ENCODE measurements at regions not wholly inside any gene's neighbourhood (a gene's known extent, or its start where the extent isn't known, plus 50 kb on each side); places are given as distances from the start of the nearest gene placed in this dataset.

DNA sequence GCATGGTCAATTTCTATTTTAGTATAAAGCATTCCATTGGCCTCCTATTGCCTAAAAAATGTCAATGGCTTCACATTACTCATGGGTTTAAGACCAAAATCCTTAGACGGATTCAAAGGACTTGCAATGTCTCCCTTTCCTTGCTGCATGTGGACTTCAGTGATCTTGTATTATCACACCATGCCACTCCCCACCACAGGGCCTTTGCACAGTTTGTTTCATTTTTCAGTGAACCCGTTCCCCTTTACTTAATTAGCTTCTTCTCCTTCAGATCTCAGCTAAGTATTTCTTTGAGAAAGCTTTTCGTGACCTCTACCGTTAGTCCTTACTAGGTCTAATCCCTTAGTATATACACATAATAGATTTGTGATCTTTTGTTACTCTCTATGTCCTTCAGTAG is 269.7 kb downstream of the FAM76B start:
- H4K20me1 ChIP-seq (ENCODE audit: insufficient read depth, poor library complexity, severe bottlenecking) = no peaks in the 10 kb centered on the region
- no peak overlapping the region for H3K27ac ChIP-seq
- no peak for TF ChIP-seq EZH2phosphoT487 (IDR thresholded peaks at IDR 0.05; ENCODE audit: low read depth, severe bottlenecking, unreplicated experiment)
- no peak for TF ChIP-seq EZH2 (IDR thresholded peaks at IDR 0.05; ENCODE audit: borderline replicate concordance)
- TF ChIP-seq, protein P1, sequence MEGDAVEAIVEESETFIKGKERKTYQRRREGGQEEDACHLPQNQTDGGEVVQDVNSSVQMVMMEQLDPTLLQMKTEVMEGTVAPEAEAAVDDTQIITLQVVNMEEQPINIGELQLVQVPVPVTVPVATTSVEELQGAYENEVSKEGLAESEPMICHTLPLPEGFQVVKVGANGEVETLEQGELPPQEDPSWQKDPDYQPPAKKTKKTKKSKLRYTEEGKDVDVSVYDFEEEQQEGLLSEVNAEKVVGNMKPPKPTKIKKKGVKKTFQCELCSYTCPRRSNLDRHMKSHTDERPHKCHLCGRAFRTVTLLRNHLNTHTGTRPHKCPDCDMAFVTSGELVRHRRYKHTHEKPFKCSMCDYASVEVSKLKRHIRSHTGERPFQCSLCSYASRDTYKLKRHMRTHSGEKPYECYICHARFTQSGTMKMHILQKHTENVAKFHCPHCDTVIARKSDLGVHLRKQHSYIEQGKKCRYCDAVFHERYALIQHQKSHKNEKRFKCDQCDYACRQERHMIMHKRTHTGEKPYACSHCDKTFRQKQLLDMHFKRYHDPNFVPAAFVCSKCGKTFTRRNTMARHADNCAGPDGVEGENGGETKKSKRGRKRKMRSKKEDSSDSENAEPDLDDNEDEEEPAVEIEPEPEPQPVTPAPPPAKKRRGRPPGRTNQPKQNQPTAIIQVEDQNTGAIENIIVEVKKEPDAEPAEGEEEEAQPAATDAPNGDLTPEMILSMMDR (IDR thresholded peaks at IDR 0.05; ENCODE audit: poor library complexity) = no peak
- peaks cover 12% of the 10 kb centered on the region for H3K4me1 ChIP-seq (ENCODE audit: insufficient read depth)
- no peak overlapping the region for H3K4me3 ChIP-seq
- H2AFZ ChIP-seq = no peak overlapping the region
- no peaks in the 10 kb centered on the region for H3K9me3 ChIP-seq (ENCODE audit: low read depth)
- no peaks in the 10 kb centered on the region for H3K9me2 ChIP-seq (replicated peaks; ENCODE audit: insufficient read depth)
- 97% methylated on average over 4 of the region's 4 CpGs for WGBS (ENCODE audit: low lambda C conversion rate, missing lambda C conversion rate)
- no peaks in the 10 kb centered on the region for H3K36me3 ChIP-seq (replicated peaks; ENCODE audit: insufficient read depth, low read depth)
- no peak overlapping the region for H3K4me2 ChIP-seq
- H3K79me2 ChIP-seq = no peaks in the 10 kb centered on the region
- no peak for DNase-seq (ENCODE audit: low spot score)
- no peaks in the 10 kb centered on the region for H3K27me3 ChIP-seq

DNA sequence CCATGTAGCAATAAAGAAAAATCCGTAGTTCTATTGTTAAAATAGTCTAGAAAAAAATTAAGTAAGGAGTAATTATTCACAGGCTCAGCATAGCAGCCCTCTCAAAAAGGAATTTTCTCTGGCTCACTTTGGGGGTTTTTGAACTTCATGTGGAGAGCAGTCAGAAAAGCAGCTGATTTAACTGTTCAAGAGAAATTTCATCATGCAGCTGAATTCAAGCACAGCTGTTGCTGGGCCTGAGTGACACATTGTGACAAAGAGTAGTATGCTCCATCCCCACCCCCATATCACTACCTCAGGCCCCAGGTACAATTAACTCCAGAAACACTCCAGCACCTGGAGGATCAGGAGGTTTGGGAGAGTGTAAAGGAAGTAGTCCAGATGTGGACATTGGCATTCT is 272.1 kb downstream of the FAM76B start:
- WGBS (ENCODE audit: low lambda C conversion rate, missing lambda C conversion rate) = 77% methylated on average over 1 of the region's 1 CpG
- H3K4me3 ChIP-seq = no peak overlapping the region
- no peak for TF ChIP-seq EZH2 (IDR thresholded peaks at IDR 0.05; ENCODE audit: borderline replicate concordance)
- H3K9me3 ChIP-seq (ENCODE audit: low read depth) = no peaks in the 10 kb centered on the region
- no peaks in the 10 kb centered on the region for H3K27me3 ChIP-seq
- H3K27ac ChIP-seq = no peak overlapping the region
- DNase-seq (ENCODE audit: low spot score) = no peak
- H3K79me2 ChIP-seq = no peaks in the 10 kb centered on the region
- no peak overlapping the region for H2AFZ ChIP-seq
- H3K4me1 ChIP-seq (ENCODE audit: insufficient read depth) = peaks cover 21% of the 10 kb centered on the region
- no peaks in the 10 kb centered on the region for H3K9me2 ChIP-seq (replicated peaks; ENCODE audit: insufficient read depth)
- H3K36me3 ChIP-seq (replicated peaks; ENCODE audit: insufficient read depth, low read depth) = no peaks in the 10 kb centered on the region
- H4K20me1 ChIP-seq (ENCODE audit: insufficient read depth, poor library complexity, severe bottlenecking) = no peaks in the 10 kb centered on the region
- no peak overlapping the region for H3K4me2 ChIP-seq

DNA sequence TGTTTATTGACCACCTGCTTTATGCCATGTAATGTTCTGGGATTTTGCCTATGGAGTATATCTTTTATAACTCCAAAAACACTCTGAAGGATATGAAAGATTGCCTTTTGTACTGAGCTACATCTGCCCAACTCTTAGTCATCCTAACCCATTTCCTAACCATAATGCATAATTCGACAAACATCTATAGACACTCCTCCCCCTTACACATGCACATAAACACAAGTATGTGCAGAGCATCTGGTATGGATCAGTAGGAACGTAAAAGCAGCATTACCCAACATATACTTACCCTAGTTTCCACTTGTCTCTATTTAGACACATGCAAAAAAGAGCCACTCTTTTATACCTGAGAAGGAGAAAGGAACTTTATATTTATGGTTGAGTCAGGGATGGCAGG is 272.8 kb downstream of the FAM76B start:
- Histone ChIP-seq H3K4me2 (no peak overlapping the region), H3K27me3 (no peaks in the 10 kb centered on the region), H3K27ac (no peak overlapping the region), H3K4me3 (no peak overlapping the region), H3K36me3 (replicated peaks; ENCODE audit: insufficient read depth, low read depth) (no peaks in the 10 kb centered on the region), H3K9me2 (replicated peaks; ENCODE audit: insufficient read depth) (no peaks in the 10 kb centered on the region), H4K20me1 (ENCODE audit: insufficient read depth, poor library complexity, severe bottlenecking) (no peaks in the 10 kb centered on the region), H2AFZ (no peak overlapping the region), H3K4me1 (ENCODE audit: insufficient read depth) (peaks cover 24% of the 10 kb centered on the region), H3K9me3 (ENCODE audit: low read depth) (no peaks in the 10 kb centered on the region), H3K79me2 (no peaks in the 10 kb centered on the region)
- TF ChIP-seq EZH2 (IDR thresholded peaks at IDR 0.05; ENCODE audit: borderline replicate concordance) (no peak), EZH2phosphoT487 (IDR thresholded peaks at IDR 0.05; ENCODE audit: low read depth, severe bottlenecking, unreplicated experiment) (no peak)
- TF ChIP-seq, protein P1 (IDR thresholded peaks at IDR 0.05; ENCODE audit: poor library complexity) = no peak
- no peak for DNase-seq (ENCODE audit: low spot score)
- WGBS (ENCODE audit: low lambda C conversion rate, missing lambda C conversion rate) = 54% methylated on average over 2 of the region's 2 CpGs

DNA sequence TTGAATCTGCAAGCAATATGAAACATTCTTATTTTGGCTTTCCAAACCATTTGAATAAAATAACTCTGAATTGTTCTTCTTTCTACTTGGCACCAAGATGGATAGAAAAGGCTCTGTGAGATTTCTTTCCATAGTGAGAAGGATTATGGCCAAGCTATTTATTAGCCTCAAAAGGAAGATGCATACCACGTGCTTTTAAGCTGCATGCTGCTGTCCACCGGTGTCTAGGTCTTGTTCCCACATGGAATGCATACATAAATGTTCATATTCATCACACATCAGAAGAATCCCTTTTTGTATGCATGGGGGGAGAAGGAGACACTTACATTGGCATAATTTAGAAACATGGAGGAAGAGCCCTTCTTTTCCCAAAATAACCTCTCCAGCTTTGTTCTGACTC is 273.4 kb downstream of the FAM76B start:
- Histone ChIP-seq H3K36me3 (replicated peaks; ENCODE audit: insufficient read depth, low read depth) (no peaks in the 10 kb centered on the region), H3K27ac (no peak overlapping the region), H3K4me3 (no peak overlapping the region), H3K9me3 (ENCODE audit: low read depth) (no peaks in the 10 kb centered on the region), H3K79me2 (no peaks in the 10 kb centered on the region), H4K20me1 (ENCODE audit: insufficient read depth, poor library complexity, severe bottlenecking) (no peaks in the 10 kb centered on the region), H3K4me1 (ENCODE audit: insufficient read depth) (peaks cover 24% of the 10 kb centered on the region), H3K9me2 (replicated peaks; ENCODE audit: insufficient read depth) (no peaks in the 10 kb centered on the region), H3K4me2 (no peak overlapping the region), H3K27me3 (no peaks in the 10 kb centered on the region), H2AFZ (no peak overlapping the region)
- DNase-seq (ENCODE audit: low spot score) = no peak
- WGBS (ENCODE audit: low lambda C conversion rate, missing lambda C conversion rate) = 70% methylated on average over 2 of the region's 2 CpGs
- no peak for TF ChIP-seq EZH2phosphoT487 (IDR thresholded peaks at IDR 0.05; ENCODE audit: low read depth, severe bottlenecking, unreplicated experiment)
- TF ChIP-seq, protein P1 (IDR thresholded peaks at IDR 0.05; ENCODE audit: poor library complexity) = no peak
- TF ChIP-seq EZH2 (IDR thresholded peaks at IDR 0.05; ENCODE audit: borderline replicate concordance) = no peak
